ENCODE measurements at regions not wholly inside any gene's neighbourhood (a gene's known extent, or its start where the extent isn't known, plus 50 kb on each side); places are given as distances from the start of the nearest gene placed in this dataset.

- Histone ChIP-seq H3K27me3 (ENCODE audit: control insufficient read depth, insufficient read depth, low read length) (no peaks in the 10 kb centered on the region), H3K4me3 (ENCODE audit: low read depth, low read length) (no peak overlapping the region), H3K27ac (ENCODE audit: low read depth, low read length) (no peak overlapping the region), H3K9me3 (ENCODE audit: control insufficient read depth, insufficient read depth, low read length) (no peaks in the 10 kb centered on the region)
- ChIA-PET CTCF (interaction anchor here (1.5 kb wide), 1 partner anchor 85 kb away, joined by 3 read pairs; no protein-coding TSS in a partner anchor), POLR2A (no interaction called here)
- no peak for DNase-seq (ENCODE audit: low read depth, low spot score)
- no peak for TF ChIP-seq CTCF (IDR thresholded peaks at IDR 0.05; ENCODE audit: low read depth, low read length)
Observed at GRCh38 chr10:92758594-92758993, 68.8 kb downstream of the HHEX start.

GRCh38 chr10:92760609-92761008 lies 70.9 kb downstream of the HHEX start:
- POLR2A ChIA-PET, result no interaction called here
- TF ChIP-seq CTCF (IDR thresholded peaks at IDR 0.05; ENCODE audit: low read depth, low read length), result no peak
- Histone ChIP-seq H3K9me3 (ENCODE audit: control insufficient read depth, insufficient read depth, low read length) (no peaks in the 10 kb centered on the region), H3K4me3 (ENCODE audit: low read depth, low read length) (no peak overlapping the region; the same call in 1 of the 2 replicates), H3K27me3 (ENCODE audit: control insufficient read depth, insufficient read depth, low read length) (no peaks in the 10 kb centered on the region), H3K27ac (ENCODE audit: low read depth, low read length) (peak overlapping the region; percentile 95)
- CTCF ChIA-PET, result interaction anchor here (0.6 to 0.9 kb wide), 2 partner anchors 25 to 115 kb away, joined by 3 read pairs; no protein-coding TSS in a partner anchor
- DNase-seq (ENCODE audit: low read depth, low spot score), result peak; percentile 39

- TF ChIP-seq CTCF (IDR thresholded peaks at IDR 0.05; ENCODE audit: low read depth, low read length), result no peak
- no peak overlapping the region for H3K4me3 ChIP-seq (ENCODE audit: low read depth, low read length)
Observed at GRCh38 chr10:92761571-92761970, 71.8 kb downstream of the HHEX start.

GRCh38 chr10:92763634-92764155 lies 73.9 kb downstream of the HHEX start:
- ChIA-PET POLR2A (no interaction called here), CTCF (no interaction called here)
- no peak for DNase-seq (ENCODE audit: low read depth, low spot score)
- no peak for TF ChIP-seq CTCF (IDR thresholded peaks at IDR 0.05; ENCODE audit: low read depth, low read length)
- H3K9me3 ChIP-seq (ENCODE audit: control insufficient read depth, insufficient read depth, low read length), result no peaks in the 10 kb centered on the region; the same call in 1 of the 2 replicates
- H3K27ac ChIP-seq (ENCODE audit: low read depth, low read length), result no peak overlapping the region
- no peak overlapping the region for H3K4me3 ChIP-seq (ENCODE audit: low read depth, low read length)
- no peaks in the 10 kb centered on the region for H3K27me3 ChIP-seq (ENCODE audit: control insufficient read depth, insufficient read depth, low read length)

More at GRCh38 chr10:92761571-92761970, 71.8 kb downstream of the HHEX start:
- ChIA-PET CTCF (interaction anchor here (2.2 kb wide), 1 partner anchor 82 kb away, joined by 7 read pairs; no protein-coding TSS in a partner anchor), POLR2A (no interaction called here)
- no peak for DNase-seq (ENCODE audit: low read depth, low spot score)
- Histone ChIP-seq H3K9me3 (ENCODE audit: control insufficient read depth, insufficient read depth, low read length) (no peaks in the 10 kb centered on the region), H3K27me3 (ENCODE audit: control insufficient read depth, insufficient read depth, low read length) (no peaks in the 10 kb centered on the region), H3K27ac (ENCODE audit: low read depth, low read length) (no peak overlapping the region)

- no peak for TF ChIP-seq CTCF (IDR thresholded peaks at IDR 0.05; ENCODE audit: low read depth, low read length)
- POLR2A ChIA-PET, result no interaction called here
- no peak overlapping the region for H3K27ac ChIP-seq (ENCODE audit: low read depth, low read length)
- no peaks in the 10 kb centered on the region; the same call in 1 of the 2 replicates for H3K9me3 ChIP-seq (ENCODE audit: control insufficient read depth, insufficient read depth, low read length)
- CTCF ChIA-PET, result interaction anchor here (1.2 kb wide), 1 partner anchor 9 kb away, joined by 6 read pairs; no protein-coding TSS in a partner anchor
- DNase-seq (ENCODE audit: low read depth, low spot score), result no peak
- H3K27me3 ChIP-seq (ENCODE audit: control insufficient read depth, insufficient read depth, low read length), result no peaks in the 10 kb centered on the region
- no peak overlapping the region for H3K4me3 ChIP-seq (ENCODE audit: low read depth, low read length)
Observed at GRCh38 chr10:92766451-92766850, 76.7 kb downstream of the HHEX start.

Data from AG04450 (cell line).